ENCODE measurements at regions not wholly inside any gene's neighbourhood (a gene's known extent, or its start where the extent isn't known, plus 50 kb on each side); places are given as distances from the start of the nearest gene placed in this dataset.

- intact Hi-C loops (cut with DNase I): no loop called here
- H3K27me3 ChIP-seq: no peaks in the 10 kb centered on the region
- no peaks in the 10 kb centered on the region for H3K9me3 ChIP-seq
- H3K27ac ChIP-seq: no peak overlapping the region
- DNase-seq (no peak), ATAC-seq (no peak)
- no peaks in the 10 kb centered on the region for H3K4me1 ChIP-seq
- no peak overlapping the region for H3K4me3 ChIP-seq
- TF ChIP-seq, protein P1, sequence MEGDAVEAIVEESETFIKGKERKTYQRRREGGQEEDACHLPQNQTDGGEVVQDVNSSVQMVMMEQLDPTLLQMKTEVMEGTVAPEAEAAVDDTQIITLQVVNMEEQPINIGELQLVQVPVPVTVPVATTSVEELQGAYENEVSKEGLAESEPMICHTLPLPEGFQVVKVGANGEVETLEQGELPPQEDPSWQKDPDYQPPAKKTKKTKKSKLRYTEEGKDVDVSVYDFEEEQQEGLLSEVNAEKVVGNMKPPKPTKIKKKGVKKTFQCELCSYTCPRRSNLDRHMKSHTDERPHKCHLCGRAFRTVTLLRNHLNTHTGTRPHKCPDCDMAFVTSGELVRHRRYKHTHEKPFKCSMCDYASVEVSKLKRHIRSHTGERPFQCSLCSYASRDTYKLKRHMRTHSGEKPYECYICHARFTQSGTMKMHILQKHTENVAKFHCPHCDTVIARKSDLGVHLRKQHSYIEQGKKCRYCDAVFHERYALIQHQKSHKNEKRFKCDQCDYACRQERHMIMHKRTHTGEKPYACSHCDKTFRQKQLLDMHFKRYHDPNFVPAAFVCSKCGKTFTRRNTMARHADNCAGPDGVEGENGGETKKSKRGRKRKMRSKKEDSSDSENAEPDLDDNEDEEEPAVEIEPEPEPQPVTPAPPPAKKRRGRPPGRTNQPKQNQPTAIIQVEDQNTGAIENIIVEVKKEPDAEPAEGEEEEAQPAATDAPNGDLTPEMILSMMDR (IDR thresholded peaks at IDR 0.05): no peak
- no peaks in the 10 kb centered on the region for H3K36me3 ChIP-seq
Measured at GRCh38 chr12:46958053-46958452, 121.4 kb upstream of the PCED1B start.

GRCh38 chr12:46958599-46959290, 120.7 kb upstream of the PCED1B start:
- Histone ChIP-seq H3K27ac (no peak overlapping the region), H3K36me3 (no peaks in the 10 kb centered on the region), H3K4me1 (no peaks in the 10 kb centered on the region), H3K27me3 (no peaks in the 10 kb centered on the region), H3K4me3 (no peak overlapping the region), H3K9me3 (no peaks in the 10 kb centered on the region)
- intact Hi-C loops (cut with DNase I): no loop called here
- TF ChIP-seq, protein P1 (IDR thresholded peaks at IDR 0.05): no peak
- no peak for ATAC-seq
- DNase-seq: no peak

GRCh38 chr12:46959502-46959901, 119.9 kb upstream of the PCED1B start:
- H3K4me3 ChIP-seq: no peak overlapping the region
- H3K27ac ChIP-seq: no peak overlapping the region
- TF ChIP-seq, protein P1 (IDR thresholded peaks at IDR 0.05): no peak
- H3K9me3 ChIP-seq: no peaks in the 10 kb centered on the region
- H3K27me3 ChIP-seq: no peaks in the 10 kb centered on the region
- peaks cover 4% of the 10 kb centered on the region for H3K4me1 ChIP-seq
- ATAC-seq (no peak), DNase-seq (no peak)
- H3K36me3 ChIP-seq: no peaks in the 10 kb centered on the region
- intact Hi-C loops (cut with DNase I): no loop called here

GRCh38 chr12:46960681-46961080, 118.7 kb upstream of the PCED1B start:
- Histone ChIP-seq H3K4me3 (no peak overlapping the region), H3K9me3 (no peaks in the 10 kb centered on the region), H3K36me3 (no peaks in the 10 kb centered on the region), H3K4me1 (peaks cover 4% of the 10 kb centered on the region), H3K27ac (no peak overlapping the region), H3K27me3 (no peaks in the 10 kb centered on the region)
- ATAC-seq (no peak), DNase-seq (no peak)
- intact Hi-C loops (cut with DNase I): no loop called here
- TF ChIP-seq, protein P1 (IDR thresholded peaks at IDR 0.05): no peak

DNA sequence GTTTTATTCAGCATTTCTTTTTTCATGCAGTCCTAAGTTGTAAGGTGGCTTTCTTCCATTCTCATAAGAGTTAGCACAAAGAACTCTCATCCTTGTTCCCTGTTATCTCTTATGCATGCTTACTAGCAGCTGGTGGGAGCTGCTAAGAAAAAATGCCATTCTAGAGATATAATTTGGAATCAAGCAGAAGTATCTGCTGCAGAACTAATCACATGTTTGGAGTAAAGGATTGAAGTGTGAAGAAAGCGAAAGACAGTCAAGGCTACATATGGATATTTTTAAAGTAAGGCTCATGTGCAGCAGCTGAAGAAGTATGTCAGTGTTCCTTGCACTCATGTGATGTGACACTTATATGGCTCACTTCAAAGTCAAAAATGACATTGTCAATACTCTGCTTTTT, 116.2 kb upstream of the PCED1B start:
- no peak for ATAC-seq
- TF ChIP-seq, protein P1 (IDR thresholded peaks at IDR 0.05): no peak
- Histone ChIP-seq H3K4me3 (no peak overlapping the region), H3K27ac (no peak overlapping the region), H3K36me3 (no peaks in the 10 kb centered on the region), H3K9me3 (no peaks in the 10 kb centered on the region), H3K4me1 (peaks cover 4% of the 10 kb centered on the region), H3K27me3 (no peaks in the 10 kb centered on the region)
- intact Hi-C loops (cut with DNase I): no loop called here
- no peak for DNase-seq

Measured in upper lobe of right lung (tissue), 1 donor.